ENCODE measurements at regions not wholly inside any gene's neighbourhood (a gene's known extent, or its start where the extent isn't known, plus 50 kb on each side); places are given as distances from the start of the nearest gene placed in this dataset.

GRCh38 chr1:34587761-34588160, 167.1 kb upstream of the GJB5 start:
- no peak for TF ChIP-seq CTCF (IDR thresholded peaks at IDR 0.05; ENCODE audit: low read depth, low read length, missing input control)
- TF ChIP-seq, protein P1, sequence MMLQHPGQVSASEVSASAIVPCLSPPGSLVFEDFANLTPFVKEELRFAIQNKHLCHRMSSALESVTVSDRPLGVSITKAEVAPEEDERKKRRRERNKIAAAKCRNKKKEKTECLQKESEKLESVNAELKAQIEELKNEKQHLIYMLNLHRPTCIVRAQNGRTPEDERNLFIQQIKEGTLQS (IDR thresholded peaks at IDR 0.05) = no peak
- TF ChIP-seq, protein P2, sequence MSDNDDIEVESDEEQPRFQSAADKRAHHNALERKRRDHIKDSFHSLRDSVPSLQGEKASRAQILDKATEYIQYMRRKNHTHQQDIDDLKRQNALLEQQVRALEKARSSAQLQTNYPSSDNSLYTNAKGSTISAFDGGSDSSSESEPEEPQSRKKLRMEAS (IDR thresholded peaks at IDR 0.05) = no peak
- TF ChIP-seq JUND (IDR thresholded peaks at IDR 0.05) = no peak
- no peak for TF ChIP-seq ZBTB33 (IDR thresholded peaks at IDR 0.05)
- TF ChIP-seq RAD21 (IDR thresholded peaks at IDR 0.05) = no peak
- no peak for TF ChIP-seq REST (IDR thresholded peaks at IDR 0.05)
- no peak for TF ChIP-seq FOXA1 (IDR thresholded peaks at IDR 0.05)
- no peak for TF ChIP-seq TAF1 (conservative IDR thresholded peaks at IDR 0.05)
- no peak for TF ChIP-seq RXRA (IDR thresholded peaks at IDR 0.05)
- no peak for TF ChIP-seq SP1 (IDR thresholded peaks at IDR 0.05)

All from liver (tissue), 3 donors.